Activated B cell treated with CpG ODN at 0.5 μM for 24 hours (primary cell): ENCODE measurements at regions not wholly inside any gene's neighbourhood (a gene's known extent, or its start where the extent isn't known, plus 50 kb on each side); places are given as distances from the start of the nearest gene placed in this dataset.
"Not testable (repeated sequence)": the region's sequence is repeated elsewhere in the genome, so short reads cannot be mapped to it uniquely, and the experiment has no call there.

Experiments
- ATAC-seq: fragments of 200-7000 bp; cut with Tn5 transposase; one replicate; pipeline ENCODE4 v1.10.0; 2021; ENCODE audit warnings: low read depth, mild to moderate bottlenecking, moderate library complexity
- CTCF ChIA-PET: fragments of 350-600 bp; sonication (Branson Sonifier 250); formaldehyde crosslinking; loops from one replicate; lab custom pipeline; 2021; ENCODE audit warnings: antibody characterized with exemption; lab: Charles Lee
- POLR2A ChIA-PET: fragments of 350-600 bp; sonication (Branson Sonifier 250); formaldehyde crosslinking; loops from one replicate; lab custom pipeline; 2021; ENCODE audit warnings: antibody characterized with exemption; lab: Charles Lee
- DNase-seq: peaks from one replicate; pipeline ENCODE4 v3.0.0; 2022
- H3K27ac Mint-ChIP-seq: one replicate; pipeline ENCODE4 v1.8.0; 2020; ENCODE audit warnings: mixed read lengths
- H3K27me3 Mint-ChIP-seq: one replicate; pipeline ENCODE4 v1.8.0; 2021; ENCODE audit warnings: mixed read lengths
- H3K36me3 Mint-ChIP-seq: one replicate; pipeline ENCODE4 v1.8.0; 2021; ENCODE audit warnings: low read depth, mixed read lengths
- H3K4me1 Mint-ChIP-seq: one replicate; pipeline ENCODE4 v1.8.0; 2021; ENCODE audit warnings: mixed read lengths
- H3K4me3 Mint-ChIP-seq: one replicate; pipeline ENCODE4 v1.8.0; 2020; ENCODE audit warnings: mild to moderate bottlenecking, mixed read lengths
- H3K9me3 Mint-ChIP-seq: one replicate; pipeline ENCODE4 v1.8.0; 2020; ENCODE audit warnings: mixed read lengths
- intact Hi-C: fragments of 100-400 bp; cut with micrococcal nuclease; formaldehyde crosslinking; loops from one replicate; pipeline ENCODE4 v1.15.1; 2024
- TF ChIP-seq, protein P1 (sequence below): fragments of 200-600 bp; IDR thresholded peaks from one replicate; pipeline ENCODE4 v1.8.0; 2022; ENCODE audit warnings: antibody characterized with exemption, mild to moderate bottlenecking

GRCh38 chr4:137946453-137947174 is 295.5 kb downstream of the SLC7A11 start:
- ChIA-PET CTCF (no interaction called here), POLR2A (no interaction called here)
- ATAC-seq, result no peak
- TF ChIP-seq, protein P1, sequence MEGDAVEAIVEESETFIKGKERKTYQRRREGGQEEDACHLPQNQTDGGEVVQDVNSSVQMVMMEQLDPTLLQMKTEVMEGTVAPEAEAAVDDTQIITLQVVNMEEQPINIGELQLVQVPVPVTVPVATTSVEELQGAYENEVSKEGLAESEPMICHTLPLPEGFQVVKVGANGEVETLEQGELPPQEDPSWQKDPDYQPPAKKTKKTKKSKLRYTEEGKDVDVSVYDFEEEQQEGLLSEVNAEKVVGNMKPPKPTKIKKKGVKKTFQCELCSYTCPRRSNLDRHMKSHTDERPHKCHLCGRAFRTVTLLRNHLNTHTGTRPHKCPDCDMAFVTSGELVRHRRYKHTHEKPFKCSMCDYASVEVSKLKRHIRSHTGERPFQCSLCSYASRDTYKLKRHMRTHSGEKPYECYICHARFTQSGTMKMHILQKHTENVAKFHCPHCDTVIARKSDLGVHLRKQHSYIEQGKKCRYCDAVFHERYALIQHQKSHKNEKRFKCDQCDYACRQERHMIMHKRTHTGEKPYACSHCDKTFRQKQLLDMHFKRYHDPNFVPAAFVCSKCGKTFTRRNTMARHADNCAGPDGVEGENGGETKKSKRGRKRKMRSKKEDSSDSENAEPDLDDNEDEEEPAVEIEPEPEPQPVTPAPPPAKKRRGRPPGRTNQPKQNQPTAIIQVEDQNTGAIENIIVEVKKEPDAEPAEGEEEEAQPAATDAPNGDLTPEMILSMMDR, result no peak
- intact Hi-C loops, result no loop called here
- Mint-ChIP-seq H3K36me3 (no peaks in the 10 kb centered on the region), H3K9me3 (no peaks in the 10 kb centered on the region), H3K4me1 (no peaks in the 10 kb centered on the region), H3K4me3 (no peak overlapping the region), H3K27ac (no peak overlapping the region), H3K27me3 (no peaks in the 10 kb centered on the region)
- DNase-seq, result no peak

DNA sequence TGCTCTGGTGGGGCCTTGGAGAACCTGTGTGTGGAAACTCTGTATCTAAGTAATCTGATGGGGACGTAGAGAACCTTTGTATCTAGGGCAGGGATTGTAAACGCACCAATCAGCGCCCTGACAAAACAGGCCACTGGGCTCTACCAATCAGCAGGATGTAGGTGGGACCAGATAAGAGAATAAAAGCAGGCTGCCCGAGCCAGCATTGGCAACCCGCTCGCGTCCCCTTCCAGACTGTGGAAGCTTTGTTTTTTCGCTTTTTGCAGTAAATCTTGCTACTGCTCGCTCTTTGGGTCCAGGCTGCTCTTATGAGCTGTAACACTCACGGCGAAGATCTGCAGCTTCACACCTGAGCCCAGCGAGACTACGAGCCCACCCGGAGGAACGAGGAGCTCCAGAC is 299.3 kb downstream of the SLC7A11 start:
- POLR2A ChIA-PET, intact Hi-C loops, H3K27ac Mint-ChIP-seq, ATAC-seq, H3K36me3 Mint-ChIP-seq, H3K9me3 Mint-ChIP-seq, H3K4me3 Mint-ChIP-seq, H3K4me1 Mint-ChIP-seq, DNase-seq, CTCF ChIA-PET, H3K27me3 Mint-ChIP-seq: not testable (repeated sequence)

DNA sequence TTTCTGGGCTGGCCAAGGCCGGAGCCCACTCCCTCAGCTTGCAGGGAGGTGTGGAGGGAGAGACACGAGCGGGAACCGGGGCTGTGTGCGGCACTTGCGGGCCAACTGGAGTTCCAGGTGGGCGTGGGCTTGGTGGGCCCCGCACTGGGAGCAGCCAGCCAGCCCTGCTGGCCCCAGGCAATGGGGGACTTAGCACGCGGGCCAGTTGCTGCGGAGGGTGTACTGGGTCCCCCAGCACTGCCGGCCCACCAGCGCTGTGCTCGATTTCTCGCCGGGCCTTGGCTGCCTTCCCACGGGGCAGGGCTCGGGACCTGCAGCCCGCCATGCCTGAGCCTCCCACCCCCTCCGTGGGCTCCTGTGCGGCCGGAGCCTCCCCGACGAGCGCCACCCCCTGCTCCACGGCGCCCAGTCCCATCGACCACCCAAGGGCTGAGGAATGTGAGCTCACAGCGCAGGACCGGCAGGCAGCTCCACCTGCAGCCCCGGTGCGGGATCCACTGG is 300.1 kb downstream of the SLC7A11 start:
- H3K36me3 Mint-ChIP-seq, intact Hi-C loops, H3K4me1 Mint-ChIP-seq, CTCF ChIA-PET, POLR2A ChIA-PET, ATAC-seq, H3K27me3 Mint-ChIP-seq, H3K4me3 Mint-ChIP-seq, DNase-seq, H3K27ac Mint-ChIP-seq, H3K9me3 Mint-ChIP-seq: not testable (repeated sequence)

GRCh38 chr4:137934911-137935310 is 307.2 kb downstream of the SLC7A11 start:
- Mint-ChIP-seq H3K36me3 (no peaks in the 10 kb centered on the region), H3K4me1 (no peaks in the 10 kb centered on the region), H3K4me3 (no peak overlapping the region), H3K27ac (no peak overlapping the region), H3K9me3 (peaks cover under 1% of the 10 kb centered on the region), H3K27me3 (no peaks in the 10 kb centered on the region)
- TF ChIP-seq, protein P1, result no peak
- CTCF ChIA-PET, result no interaction called here
- intact Hi-C loops, result no loop called here
- no peak for ATAC-seq
- DNase-seq, result no peak
- POLR2A ChIA-PET, result no interaction called here

- ATAC-seq (no peak), DNase-seq (no peak)
- Mint-ChIP-seq H3K4me3 (no peak overlapping the region), H3K27ac (no peak overlapping the region), H3K4me1 (no peaks in the 10 kb centered on the region), H3K27me3 (no peaks in the 10 kb centered on the region), H3K9me3 (no peaks in the 10 kb centered on the region), H3K36me3 (no peaks in the 10 kb centered on the region)
- ChIA-PET POLR2A (no interaction called here), CTCF (no interaction called here)
- intact Hi-C loops, result no loop called here
- TF ChIP-seq, protein P1, result no peak
Measured at GRCh38 chr4:137934046-137934445, 308.1 kb downstream of the SLC7A11 start.

- ATAC-seq (no peak), DNase-seq (no peak)
- CTCF ChIA-PET, result no interaction called here
- POLR2A ChIA-PET, result no interaction called here
- TF ChIP-seq, protein P1, result no peak
- intact Hi-C loops, result no loop called here
- Mint-ChIP-seq H3K27ac (no peak overlapping the region), H3K27me3 (no peaks in the 10 kb centered on the region), H3K36me3 (no peaks in the 10 kb centered on the region), H3K9me3 (no peaks in the 10 kb centered on the region), H3K4me3 (no peak overlapping the region), H3K4me1 (no peaks in the 10 kb centered on the region)
Measured at GRCh38 chr4:137927972-137928371, 314.2 kb downstream of the SLC7A11 start.
